ENCODE measurements at regions not wholly inside any gene's neighbourhood (a gene's known extent, or its start where the extent isn't known, plus 50 kb on each side); places are given as distances from the start of the nearest gene placed in this dataset.

GRCh38 chr10:121051696-121052279 is 200.6 kb downstream of the WDR11 start:
- Histone ChIP-seq H3K9ac (ENCODE audit: control insufficient read depth, insufficient read depth, low read length) (no peak overlapping the region), H3K36me3 (ENCODE audit: control insufficient read depth in 2 of 2, insufficient read depth in 2 of 2, low read length in 1 of 2) (no peaks in the 10 kb centered on the region), H3K79me2 (ENCODE audit: control insufficient read depth, insufficient read depth, low read length) (no peaks in the 10 kb centered on the region), H4K20me1 (ENCODE audit: control insufficient read depth, insufficient read depth) (no peaks in the 10 kb centered on the region), H3K4me1 (ENCODE audit: control insufficient read depth, insufficient read depth, low read length) (no peaks in the 10 kb centered on the region), H3K27me3 (replicated peaks in 1 of 2; ENCODE audit: control insufficient read depth in 2 of 2, insufficient read depth in 2 of 2, low read length in 1 of 2) (no peaks in the 10 kb centered on the region), H2AFZ (ENCODE audit: control insufficient read depth, low read depth, low read length) (no peak overlapping the region), H3K27ac (ENCODE audit: control insufficient read depth, insufficient read depth) (no peak overlapping the region), H3K9me3 (replicated peaks; ENCODE audit: control insufficient read depth, insufficient read depth, low read length) (no peaks in the 10 kb centered on the region), H3K4me2 (ENCODE audit: control insufficient read depth, insufficient read depth) (no peak overlapping the region), H3K4me3 (no peak overlapping the region)
- intact Hi-C loops (cut with micrococcal nuclease; ENCODE audit: unreplicated experiment) (no loop called here), in situ Hi-C loops (cut with MboI) (no loop called here)
- ChIA-PET CTCF (interaction anchor here (0.5 kb wide), 1 partner anchor 1046 kb away, joined by 3 read pairs; no protein-coding TSS in a partner anchor), SMC1A (ENCODE audit: uncharacterized antibody, unreplicated experiment) (no interaction called here), POLR2A (interaction anchor here (0.6 kb wide), 1 partner anchor 20 kb away, joined by 3 read pairs; no protein-coding TSS in a partner anchor), RAD21 (ENCODE audit: unreplicated experiment) (no interaction called here)
- no peak for FAIRE-seq
- TF ChIP-seq MEF2B (IDR thresholded peaks at IDR 0.05; ENCODE audit: partially characterized antibody, poor library complexity, severe bottlenecking) (no peak), SMC3 (IDR thresholded peaks at IDR 0.05; ENCODE audit: borderline replicate concordance, low read length) (no peak), STAT1 (conservative IDR thresholded peaks at IDR 0.05) (no peak), ASH2L (IDR thresholded peaks at IDR 0.05; ENCODE audit: borderline replicate concordance, low read depth) (no peak)
- no peak for ATAC-seq
- 2% methylated on average over 3 of the region's 3 CpGs for WGBS (ENCODE audit: insufficient coverage, insufficient replicate concordance, low lambda C conversion rate, missing lambda C conversion rate)
- no TSS peak for BruUV-seq (replicated peaks)
- no peak for DNase-seq (ENCODE audit: low read depth, low spot score)

GRCh38 chr10:121053151-121053550 is 202.0 kb downstream of the WDR11 start:
- no peaks in the 10 kb centered on the region for H4K20me1 ChIP-seq (ENCODE audit: control insufficient read depth, insufficient read depth)
- intact Hi-C loops (cut with micrococcal nuclease; ENCODE audit: unreplicated experiment) = no loop called here
- ChIA-PET CTCF (no interaction called here), RAD21 (ENCODE audit: unreplicated experiment) (no interaction called here), POLR2A (no interaction called here), SMC1A (ENCODE audit: uncharacterized antibody, unreplicated experiment) (interaction anchor here (1.4 kb wide), 1 partner anchor 14 kb away, joined by 3 read pairs; no protein-coding TSS in a partner anchor)
- no peak overlapping the region for H3K27ac ChIP-seq (ENCODE audit: control insufficient read depth, insufficient read depth)
- no peaks in the 10 kb centered on the region for H3K9me3 ChIP-seq (replicated peaks; ENCODE audit: control insufficient read depth, insufficient read depth, low read length)
- BruUV-seq (replicated peaks) = no TSS peak
- H3K36me3 ChIP-seq (ENCODE audit: control insufficient read depth in 2 of 2, insufficient read depth in 2 of 2, low read length in 1 of 2) = no peaks in the 10 kb centered on the region
- no peak for ATAC-seq
- H3K9ac ChIP-seq (ENCODE audit: control insufficient read depth, insufficient read depth, low read length) = no peak overlapping the region
- no peak overlapping the region for H3K4me2 ChIP-seq (ENCODE audit: control insufficient read depth, insufficient read depth)
- in situ Hi-C loops (cut with MboI) = no loop called here
- no peak for DNase-seq (ENCODE audit: low read depth, low spot score)
- H3K27me3 ChIP-seq (replicated peaks in 1 of 2; ENCODE audit: control insufficient read depth in 2 of 2, insufficient read depth in 2 of 2, low read length in 1 of 2) = no peaks in the 10 kb centered on the region
- H3K79me2 ChIP-seq (ENCODE audit: control insufficient read depth, insufficient read depth, low read length) = no peaks in the 10 kb centered on the region
- H3K4me1 ChIP-seq (ENCODE audit: control insufficient read depth, insufficient read depth, low read length) = no peaks in the 10 kb centered on the region
- H2AFZ ChIP-seq (ENCODE audit: control insufficient read depth, low read depth, low read length) = no peak overlapping the region
- FAIRE-seq = no peak
- 6% methylated on average over 3 of the region's 3 CpGs for WGBS (ENCODE audit: insufficient coverage, insufficient replicate concordance, low lambda C conversion rate, missing lambda C conversion rate)
- no peak overlapping the region for H3K4me3 ChIP-seq
- no peak for TF ChIP-seq TCF12 (IDR thresholded peaks at IDR 0.05; ENCODE audit: low read depth, low read length)
- TF ChIP-seq ZNF217 (IDR thresholded peaks at IDR 0.05) = no peak
- TF ChIP-seq BACH1 (IDR thresholded peaks at IDR 0.05; ENCODE audit: borderline replicate concordance) = no peak
- no peak for TF ChIP-seq JUNB (IDR thresholded peaks at IDR 0.05)
- no peak for TF ChIP-seq RCOR1 (conservative IDR thresholded peaks at IDR 0.05; ENCODE audit: low read depth, low read length)
- no peak for TF ChIP-seq TARDBP (IDR thresholded peaks at IDR 0.05; ENCODE audit: borderline replicate concordance)
- TF ChIP-seq SKIL (IDR thresholded peaks at IDR 0.05; ENCODE audit: low read depth, poor library complexity, severe bottlenecking) = no peak
- TF ChIP-seq IRF4 (IDR thresholded peaks at IDR 0.05; ENCODE audit: low read depth, low read length) = no peak
- TF ChIP-seq BRCA1 (IDR thresholded peaks at IDR 0.05; ENCODE audit: low read depth, low read length) = no peak
- TF ChIP-seq RB1 (IDR thresholded peaks at IDR 0.05; ENCODE audit: borderline replicate concordance) = no peak
- no peak for TF ChIP-seq BHLHE40 (IDR thresholded peaks at IDR 0.05; ENCODE audit: borderline replicate concordance in 1 of 2, low read depth in 2 of 2, low read length in 1 of 2)
- no peak for TF ChIP-seq GABPA (IDR thresholded peaks at IDR 0.05; ENCODE audit: low read depth)

Data from GM12878 (cell line).